ENCODE measurements at regions not wholly inside any gene's neighbourhood (a gene's known extent, or its start where the extent isn't known, plus 50 kb on each side); places are given as distances from the start of the nearest gene placed in this dataset.

DNA sequence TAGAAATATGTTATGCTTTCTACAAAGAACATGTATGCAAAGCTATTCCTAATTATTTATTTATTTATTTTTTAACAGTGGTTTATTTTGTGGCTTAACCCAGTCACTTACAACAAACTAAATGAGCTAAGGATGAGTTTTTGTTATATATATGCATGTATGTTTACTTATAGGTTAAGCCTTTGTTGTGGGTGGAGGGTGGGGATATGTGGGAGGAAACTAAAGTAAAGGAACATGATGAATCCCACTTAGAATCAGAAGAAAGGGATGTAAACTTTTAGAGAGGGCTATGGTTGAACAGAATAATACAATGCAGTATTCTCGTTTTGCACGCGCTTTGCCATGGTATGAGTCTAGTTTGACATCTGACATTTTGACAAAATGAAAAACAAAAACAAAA is 321.0 kb upstream of the RUNX1 start:
- in situ Hi-C loops (cut with HindIII; ENCODE audit: extremely low pct_ligation_motif_present, low pct_unique_long_range_greater_than_20kb): no loop called here
- no peak overlapping the region for H3K4me2 ChIP-seq (ENCODE audit: low read depth, low read length)
- H3K27me3 ChIP-seq (ENCODE audit: control insufficient read depth in 1 of 2, insufficient read depth in 2 of 2, low read length in 2 of 2): no peaks in the 10 kb centered on the region
- H3K36me3 ChIP-seq (replicated peaks in 1 of 2; ENCODE audit: control insufficient read depth in 1 of 2, insufficient read depth in 2 of 2, low read length in 2 of 2): no peaks in the 10 kb centered on the region
- POLR2A ChIA-PET: no interaction called here
- no peak overlapping the region for H3K27ac ChIP-seq (ENCODE audit: extremely low read length, insufficient read depth, low read length)
- H3K4me1 ChIP-seq (ENCODE audit: insufficient read depth, low read length): no peaks in the 10 kb centered on the region
- no peaks in the 10 kb centered on the region for H4K20me1 ChIP-seq (ENCODE audit: insufficient read depth, low read length)
- no peak overlapping the region for H3K9ac ChIP-seq (ENCODE audit: insufficient read depth, low read depth, low read length)
- H3K79me2 ChIP-seq (ENCODE audit: insufficient read depth, low read length): no peaks in the 10 kb centered on the region
- CTCF ChIA-PET (ENCODE audit: low intra/inter-chr PET ratio, low total read pairs): no interaction called here
- TF ChIP-seq JUN (CRISPR knock-in tag; IDR thresholded peaks at IDR 0.05): no peak
- TF ChIP-seq ZNF773 (CRISPR knock-in tag; IDR thresholded peaks at IDR 0.05; ENCODE audit: borderline replicate concordance): no peak
- TF ChIP-seq ETV6 (CRISPR knock-in tag; conservative IDR thresholded peaks at IDR 0.05): no peak
- TF ChIP-seq RCOR2 (CRISPR knock-in tag; IDR thresholded peaks at IDR 0.05): no peak
- TF ChIP-seq ZMYM4 (CRISPR knock-in tag; IDR thresholded peaks at IDR 0.05): no peak
- intact Hi-C loops (cut with micrococcal nuclease; ENCODE audit: unreplicated experiment): no loop called here
- H2AFZ ChIP-seq (ENCODE audit: low read length): no peak overlapping the region
- no peaks in the 10 kb centered on the region for H3K9me3 ChIP-seq (ENCODE audit: low read length)
- ATAC-seq (no peak), DNase-seq (ENCODE audit: low spot score) (no peak), FAIRE-seq (no peak)
- 70% methylated on average over 3 of the region's 3 CpGs for WGBS (ENCODE audit: low lambda C conversion rate)
- no TSS peak for BruUV-seq (replicated peaks)
- no peak overlapping the region for H3K4me3 ChIP-seq (replicated peaks in 1 of 3; ENCODE audit: insufficient read depth in 1 of 3, low read depth in 2 of 3, low read length in 3 of 3)

DNA sequence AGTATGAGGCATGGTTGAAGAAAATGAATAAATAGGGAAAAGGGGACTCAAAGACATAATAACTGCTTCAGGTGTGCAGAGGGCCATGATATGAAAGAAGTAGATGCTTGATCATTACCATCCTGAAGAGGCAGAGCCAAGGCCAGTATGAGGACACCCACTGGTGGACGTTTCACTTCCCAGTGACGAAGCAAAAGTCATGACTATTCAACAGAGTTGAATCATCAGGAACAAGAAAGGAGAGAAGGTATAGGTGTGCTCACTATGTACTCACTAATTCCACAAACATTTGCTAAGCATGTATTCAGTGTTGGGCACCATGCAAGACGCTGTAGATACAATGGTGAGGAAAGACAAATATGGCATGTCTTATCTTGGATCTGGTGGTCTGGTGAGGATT is 319.2 kb upstream of the RUNX1 start:
- CTCF ChIA-PET (ENCODE audit: low intra/inter-chr PET ratio, low total read pairs): no interaction called here
- FAIRE-seq: no peak

More for the DNA sequence above, 319.2 kb upstream of the RUNX1 start:
- no peak overlapping the region for H2AFZ ChIP-seq (ENCODE audit: low read length)
- POLR2A ChIA-PET: no interaction called here
- no peaks in the 10 kb centered on the region for H3K27me3 ChIP-seq (ENCODE audit: control insufficient read depth in 1 of 2, insufficient read depth in 2 of 2, low read length in 2 of 2)
- no peak for TF ChIP-seq ZBTB1 (CRISPR knock-in tag; IDR thresholded peaks at IDR 0.05; ENCODE audit: borderline replicate concordance)
- TF ChIP-seq ZNF720 (CRISPR knock-in tag; IDR thresholded peaks at IDR 0.05): no peak
- H3K4me1 ChIP-seq (ENCODE audit: insufficient read depth, low read length): no peaks in the 10 kb centered on the region
- no peak overlapping the region for H3K9ac ChIP-seq (ENCODE audit: insufficient read depth, low read depth, low read length)
- intact Hi-C loops (cut with micrococcal nuclease; ENCODE audit: unreplicated experiment): no loop called here
- H3K27ac ChIP-seq (ENCODE audit: extremely low read length, insufficient read depth, low read length): no peak overlapping the region
- no peak overlapping the region for H3K4me3 ChIP-seq (replicated peaks in 1 of 3; ENCODE audit: insufficient read depth in 1 of 3, low read depth in 2 of 3, low read length in 3 of 3)
- no peaks in the 10 kb centered on the region for H4K20me1 ChIP-seq (ENCODE audit: insufficient read depth, low read length)
- DNase-seq (ENCODE audit: low spot score): no peak
- H3K4me2 ChIP-seq (ENCODE audit: low read depth, low read length): no peak overlapping the region
- no peaks in the 10 kb centered on the region for H3K36me3 ChIP-seq (replicated peaks in 1 of 2; ENCODE audit: control insufficient read depth in 1 of 2, insufficient read depth in 2 of 2, low read length in 2 of 2)
- no peaks in the 10 kb centered on the region for H3K79me2 ChIP-seq (ENCODE audit: insufficient read depth, low read length)
- no peaks in the 10 kb centered on the region for H3K9me3 ChIP-seq (ENCODE audit: low read length)
- WGBS (ENCODE audit: low lambda C conversion rate): 8% methylated on average over 3 of the region's 3 CpGs
- ATAC-seq: no peak
- BruUV-seq (replicated peaks): no TSS peak
- in situ Hi-C loops (cut with HindIII; ENCODE audit: extremely low pct_ligation_motif_present, low pct_unique_long_range_greater_than_20kb): no loop called here

Measured in HepG2 (cell line).